ENCODE measurements at regions not wholly inside any gene's neighbourhood (a gene's known extent, or its start where the extent isn't known, plus 50 kb on each side); places are given as distances from the start of the nearest gene placed in this dataset.

DNA sequence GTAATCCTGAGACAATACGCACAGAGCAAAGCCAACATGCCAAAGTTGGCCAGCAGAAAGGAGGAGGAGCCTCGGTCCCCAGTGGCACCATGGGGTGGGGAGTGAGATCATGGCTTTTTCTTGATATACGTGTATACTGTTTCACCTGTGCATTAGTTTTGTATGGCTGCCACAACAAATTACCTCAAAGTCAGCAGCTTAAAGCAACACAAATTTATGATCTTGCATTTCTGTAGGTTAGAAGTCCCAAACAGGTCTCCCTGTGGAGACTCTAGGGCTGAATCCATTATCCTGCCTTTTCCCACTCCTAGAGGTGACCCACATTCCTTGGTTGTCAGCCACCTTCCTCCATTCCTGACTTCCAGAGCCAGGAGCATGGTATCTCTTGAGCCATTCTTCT is 176.9 kb upstream of the NSMCE3 start:
- intact Hi-C loops (cut with DNase I), result no loop called here
- 85 to 90% methylated on average over 3 of the region's 3 CpGs for WGBS, 2 donors
- H3K36me3 ChIP-seq, result no peaks in the 10 kb centered on the region
- no peak overlapping the region for H3K27ac ChIP-seq
- H3K4me3 ChIP-seq, result no peak overlapping the region
- H3K4me1 ChIP-seq, result no peaks in the 10 kb centered on the region
- no peak for TF ChIP-seq EP300 (IDR thresholded peaks at IDR 0.05)
- no peak for TF ChIP-seq CTCF (IDR thresholded peaks at IDR 0.05)
- no peak for TF ChIP-seq POLR2AphosphoS5 (IDR thresholded peaks at IDR 0.05)
- TF ChIP-seq POLR2A (IDR thresholded peaks at IDR 0.05), result no peak
- no peak for DNase-seq
- no peaks in the 10 kb centered on the region for H3K27me3 ChIP-seq
- no peaks in the 10 kb centered on the region for H3K9me3 ChIP-seq

- TF ChIP-seq POLR2A (IDR thresholded peaks at IDR 0.05) (no peak), CTCF (IDR thresholded peaks at IDR 0.05) (no peak), POLR2AphosphoS5 (IDR thresholded peaks at IDR 0.05) (no peak)
- Histone ChIP-seq H3K4me3 (no peak overlapping the region), H3K4me1 (no peaks in the 10 kb centered on the region), H3K9me3 (no peaks in the 10 kb centered on the region), H3K27me3 (no peaks in the 10 kb centered on the region), H3K27ac (no peak overlapping the region), H3K36me3 (no peaks in the 10 kb centered on the region)
- 86 to 92% methylated on average over 5 of the region's 5 CpGs for WGBS, 2 donors
- no peak for DNase-seq
- intact Hi-C loops (cut with DNase I), result no loop called here
Observed at GRCh38 chr15:29442532-29442931, 172.9 kb upstream of the NSMCE3 start.

DNA sequence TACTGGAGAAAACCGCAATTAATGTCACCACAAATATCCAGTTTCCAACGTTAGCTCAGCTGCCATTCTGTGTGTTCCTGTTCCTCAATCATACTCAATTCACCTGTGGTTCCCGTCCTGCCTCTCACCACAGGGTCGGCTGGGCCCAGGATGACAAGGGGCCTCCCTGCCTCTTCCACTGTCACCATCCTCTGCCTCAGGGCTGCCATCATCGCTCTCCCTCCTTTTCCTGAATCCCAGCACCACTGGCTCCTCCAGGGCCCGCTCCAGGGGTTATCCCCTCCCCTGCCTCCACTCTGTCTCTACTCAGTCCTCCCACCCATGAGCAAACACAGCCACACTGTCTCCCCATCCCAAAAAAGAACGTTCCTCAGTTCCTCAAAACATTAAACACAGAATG is 170.9 kb upstream of the NSMCE3 start:
- 80 to 85% methylated on average over 7 of the region's 7 CpGs for WGBS, 2 donors
- Histone ChIP-seq H3K27ac (no peak overlapping the region), H3K4me3 (no peak overlapping the region), H3K4me1 (no peaks in the 10 kb centered on the region), H3K27me3 (no peaks in the 10 kb centered on the region), H3K36me3 (no peaks in the 10 kb centered on the region), H3K9me3 (no peaks in the 10 kb centered on the region)
- TF ChIP-seq POLR2A (IDR thresholded peaks at IDR 0.05), result no peak
- no peak for TF ChIP-seq CTCF (IDR thresholded peaks at IDR 0.05)
- no peak for TF ChIP-seq POLR2AphosphoS5 (IDR thresholded peaks at IDR 0.05)
- no peak for TF ChIP-seq EP300 (IDR thresholded peaks at IDR 0.05)
- intact Hi-C loops (cut with DNase I), result no loop called here
- no peak for DNase-seq

GRCh38 chr15:29438703-29439055 is 169.1 kb upstream of the NSMCE3 start:
- Histone ChIP-seq H3K36me3 (no peaks in the 10 kb centered on the region), H3K27ac (no peak overlapping the region), H3K4me1 (no peaks in the 10 kb centered on the region), H3K27me3 (no peaks in the 10 kb centered on the region), H3K9me3 (no peaks in the 10 kb centered on the region), H3K4me3 (no peak overlapping the region)
- WGBS, 2 donors, result 20 to 68% methylated on average over 2 of the region's 2 CpGs
- TF ChIP-seq POLR2AphosphoS5 (IDR thresholded peaks at IDR 0.05), result no peak
- TF ChIP-seq POLR2A (IDR thresholded peaks at IDR 0.05), result no peak
- no peak for TF ChIP-seq CTCF (IDR thresholded peaks at IDR 0.05)
- no peak for TF ChIP-seq EP300 (IDR thresholded peaks at IDR 0.05)
- no peak for DNase-seq
- intact Hi-C loops (cut with DNase I), result no loop called here

DNA sequence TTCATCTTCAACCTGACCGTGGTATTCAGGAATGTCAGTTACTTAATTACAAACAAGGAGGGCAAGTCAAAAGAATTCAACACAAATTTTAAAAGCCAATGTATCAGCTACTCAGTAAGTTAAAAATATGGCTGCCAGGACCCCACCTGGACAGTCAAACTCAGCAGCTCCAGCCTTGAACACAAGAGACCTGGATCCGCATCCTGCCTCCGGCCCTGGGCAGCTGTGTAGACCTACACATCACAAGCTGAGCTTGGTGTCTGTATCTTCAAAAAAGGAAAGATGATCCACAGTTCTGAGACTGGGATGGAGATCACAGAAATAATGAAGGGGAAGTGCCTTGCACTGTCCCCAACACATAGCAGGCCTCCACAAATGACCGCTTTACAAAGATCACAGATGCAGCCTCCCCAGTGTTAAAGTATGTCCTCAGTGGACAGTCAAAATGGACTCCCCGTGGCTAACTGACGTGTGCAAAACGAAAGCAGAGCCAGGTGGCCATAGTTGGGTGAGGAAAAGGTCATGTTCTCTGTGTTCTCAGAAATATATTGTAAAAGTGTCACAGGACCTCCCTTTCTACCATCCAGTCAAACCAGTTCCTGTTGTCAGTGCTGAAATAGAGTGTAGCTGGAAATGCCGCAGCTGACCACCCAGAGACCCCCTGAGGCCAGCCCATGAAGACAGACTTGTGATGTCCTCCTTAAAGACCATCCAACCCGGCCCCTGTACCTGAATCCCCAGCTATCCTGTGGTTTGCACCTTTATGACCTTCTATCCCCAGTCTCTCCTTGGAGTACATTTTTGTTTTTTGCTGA is 168.5 kb upstream of the NSMCE3 start:
- H3K27me3 ChIP-seq, result no peaks in the 10 kb centered on the region
- WGBS, 2 donors, result 49 to 82% methylated on average over 9 of the region's 9 CpGs
- no peak overlapping the region for H3K27ac ChIP-seq
- H3K4me1 ChIP-seq, result no peaks in the 10 kb centered on the region
- intact Hi-C loops (cut with DNase I), result no loop called here
- H3K9me3 ChIP-seq, result no peaks in the 10 kb centered on the region
- DNase-seq, result no peak
- TF ChIP-seq EP300 (IDR thresholded peaks at IDR 0.05) (no peak), CTCF (IDR thresholded peaks at IDR 0.05) (no peak), POLR2AphosphoS5 (IDR thresholded peaks at IDR 0.05) (no peak), POLR2A (IDR thresholded peaks at IDR 0.05) (no peak)
- H3K4me3 ChIP-seq, result no peak overlapping the region
- no peaks in the 10 kb centered on the region for H3K36me3 ChIP-seq

All from sigmoid colon (tissue), 6 donors.